Naive thymus-derived CD4-positive, alpha-beta T cell (primary cell): ENCODE measurements at regions not wholly inside any gene's neighbourhood (a gene's known extent, or its start where the extent isn't known, plus 50 kb on each side); places are given as distances from the start of the nearest gene placed in this dataset.

Experiments
- ATAC-seq: fragments of 150-1000 bp; cut with Tn5 transposase; 2 replicates; pipeline ENCODE4 v1.10.0; 2021; ENCODE audit warnings: mild to moderate bottlenecking, moderate library complexity
- CTCF ChIA-PET: fragments of 350-600 bp; sonication (Branson Sonifier 250); formaldehyde crosslinking; loops from one replicate; lab custom pipeline; 2021; ENCODE audit warnings: antibody characterized with exemption; lab: Charles Lee
- POLR2A ChIA-PET: fragments of 350-600 bp; sonication (Branson Sonifier 250); formaldehyde crosslinking; loops from one replicate; lab custom pipeline; 2021; ENCODE audit warnings: antibody characterized with exemption, inconsistent platforms; lab: Charles Lee
- DNase-seq, 9 donors: peaks; one replicate each; pipeline versions ENCODE4 v3.0.0 to v3.0.0-alpha.2; 2020 to 2022; ENCODE audit warnings: mixed read lengths in 1 of 9
- H3K27ac ChIP-seq: one replicate; pipeline ENCODE4 v1.7.0; 2013; ENCODE audit warnings: mild to moderate bottlenecking, low read depth, low read length, moderate library complexity
- H3K27me3 ChIP-seq, 2 donors: one replicate each; pipeline ENCODE4 v1.7.0; 2013; ENCODE audit warnings: low read length in 2 of 2, mild to moderate bottlenecking in 2 of 2, moderate library complexity in 2 of 2; ENCODE audit not compliant: control insufficient read depth in 2 of 2, insufficient read depth in 2 of 2
- H3K36me3 ChIP-seq, 3 experiments: 1 replicate in 2 of 3; 2 replicates in 1 of 3; pipeline ENCODE4 v1.7.0; 2013; ENCODE audit warnings: low read length in 3 of 3, mild to moderate bottlenecking in 3 of 3, moderate library complexity in 1 of 3; ENCODE audit not compliant: insufficient read depth in 3 of 3, control insufficient read depth in 2 of 3
- H3K4me1 ChIP-seq, 2 donors: one replicate each; pipeline ENCODE4 v1.7.0; 2013; ENCODE audit warnings: low read length in 2 of 2, mild to moderate bottlenecking in 2 of 2, moderate library complexity in 1 of 2; ENCODE audit not compliant: control insufficient read depth in 2 of 2, insufficient read depth in 2 of 2
- H3K4me3 ChIP-seq: 2 replicates; pipeline ENCODE4 v1.7.0; 2013; ENCODE audit warnings: mild to moderate bottlenecking, low read length
- H3K9me3 ChIP-seq, 3 experiments: 1 replicate in 2 of 3; 2 replicates in 1 of 3; pipeline ENCODE4 v1.7.0; 2013; ENCODE audit warnings: low read length in 3 of 3; ENCODE audit not compliant: control insufficient read depth in 2 of 3
- H3K27ac Mint-ChIP-seq, 9 donors: one replicate each; pipeline ENCODE4 v1.8.0; 2020 to 2022; ENCODE audit warnings: mixed read lengths in 9 of 9, mild to moderate bottlenecking in 8 of 9, moderate library complexity in 5 of 9, inconsistent platforms in 2 of 9
- H3K27me3 Mint-ChIP-seq, 5 donors: one replicate each; pipeline ENCODE4 v1.8.0; 2021 to 2022; ENCODE audit warnings: mixed read lengths in 5 of 5, mild to moderate bottlenecking in 1 of 5
- H3K36me3 Mint-ChIP-seq, 5 donors: one replicate each; pipeline ENCODE4 v1.8.0; 2020 to 2022; ENCODE audit warnings: mixed read lengths in 5 of 5, mild to moderate bottlenecking in 3 of 5, inconsistent platforms in 1 of 5
- H3K4me1 Mint-ChIP-seq, 7 donors: one replicate each; pipeline ENCODE4 v1.8.0; 2020 to 2022; ENCODE audit warnings: mixed read lengths in 7 of 7, mild to moderate bottlenecking in 3 of 7, inconsistent platforms in 1 of 7
- H3K4me3 Mint-ChIP-seq, 10 donors: one replicate each; pipeline ENCODE4 v1.8.0; 2020 to 2022; ENCODE audit warnings: mild to moderate bottlenecking in 10 of 10, mixed read lengths in 10 of 10, moderate library complexity in 6 of 10, inconsistent platforms in 2 of 10
- H3K9me3 Mint-ChIP-seq, 11 donors: one replicate each; pipeline ENCODE4 v1.8.0; 2020 to 2022; ENCODE audit warnings: mixed read lengths in 11 of 11, mild to moderate bottlenecking in 4 of 11, inconsistent platforms in 1 of 11, moderate library complexity in 1 of 11
- intact Hi-C, 2 donors: fragments of 100-400 bp; cut with micrococcal nuclease; formaldehyde crosslinking; loops; one replicate each; pipeline ENCODE4 v1.15.1; 2023

DNA sequence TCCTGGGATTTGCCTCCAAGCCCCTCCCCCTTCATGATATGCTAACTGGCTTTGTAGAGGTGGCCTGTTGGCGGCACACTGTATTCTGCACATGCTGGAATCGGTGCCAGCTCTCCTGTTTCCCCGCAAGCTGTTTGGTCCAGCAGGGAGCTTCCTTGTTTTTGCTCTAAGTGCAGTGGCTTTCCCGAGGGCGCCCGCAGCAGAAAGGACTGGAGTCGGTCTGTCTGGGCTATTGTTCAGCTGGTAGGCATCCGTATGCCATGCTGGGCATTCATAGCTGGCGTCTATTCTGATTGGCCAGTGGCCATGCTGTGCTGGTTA lies 88.9 kb upstream of the MED13L start:
- Mint-ChIP-seq H3K9me3 (no peaks in the 10 kb centered on the region), H3K36me3 (no peaks in the 10 kb centered on the region), H3K4me1 (peaks cover 0 to 11% (median 3%) of the 10 kb centered on the region in 7 donors), H3K27me3 (no peaks in the 10 kb centered on the region), H3K27ac (no peak overlapping the region), H3K4me3 (no peak overlapping the region)
- Histone ChIP-seq H3K4me1 (peaks cover 0 to 5% of the 10 kb centered on the region in 2 donors), H3K27me3 (no peaks in the 10 kb centered on the region), H3K27ac (no peak overlapping the region), H3K9me3 (no peaks in the 10 kb centered on the region), H3K36me3 (no peaks in the 10 kb centered on the region), H3K4me3 (no peak overlapping the region)
- ATAC-seq, result no peak
- intact Hi-C loops, result no loop called here
- no peak for DNase-seq
- ChIA-PET POLR2A (no interaction called here), CTCF (no interaction called here)

DNA sequence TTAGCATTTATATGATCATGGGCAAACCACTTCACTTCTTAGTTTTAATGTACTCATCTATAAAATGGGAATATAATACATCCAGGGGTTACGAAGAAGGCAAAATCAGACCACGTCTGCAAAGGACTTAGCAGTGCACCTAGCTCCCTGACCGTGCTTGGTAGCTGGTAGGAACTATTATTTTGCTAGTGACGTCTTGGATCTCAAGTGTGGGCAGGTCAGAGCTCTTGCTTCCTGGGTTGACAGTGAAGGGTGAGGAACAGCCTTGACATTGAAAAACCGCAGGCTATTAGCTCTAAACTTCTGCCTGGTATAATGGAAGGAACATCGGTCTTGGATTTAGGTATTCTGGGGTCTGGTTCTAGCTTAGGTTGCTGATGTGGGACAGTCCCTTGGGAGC lies 89.3 kb upstream of the MED13L start:
- ATAC-seq, result no peak
- Mint-ChIP-seq H3K4me3 (no peak overlapping the region), H3K36me3 (no peaks in the 10 kb centered on the region), H3K4me1 (peaks cover 0 to 8% (median under 1%) of the 10 kb centered on the region in 7 donors), H3K27ac (no peak overlapping the region), H3K9me3 (no peaks in the 10 kb centered on the region), H3K27me3 (no peaks in the 10 kb centered on the region)
- Histone ChIP-seq H3K4me1 (peaks cover 0 to under 1% of the 10 kb centered on the region in 2 donors), H3K36me3 (no peaks in the 10 kb centered on the region), H3K9me3 (no peaks in the 10 kb centered on the region), H3K4me3 (no peak overlapping the region), H3K27ac (no peak overlapping the region), H3K27me3 (no peaks in the 10 kb centered on the region)
- ChIA-PET POLR2A (no interaction called here), CTCF (no interaction called here)
- no peak for DNase-seq
- intact Hi-C loops, result no loop called here

DNA sequence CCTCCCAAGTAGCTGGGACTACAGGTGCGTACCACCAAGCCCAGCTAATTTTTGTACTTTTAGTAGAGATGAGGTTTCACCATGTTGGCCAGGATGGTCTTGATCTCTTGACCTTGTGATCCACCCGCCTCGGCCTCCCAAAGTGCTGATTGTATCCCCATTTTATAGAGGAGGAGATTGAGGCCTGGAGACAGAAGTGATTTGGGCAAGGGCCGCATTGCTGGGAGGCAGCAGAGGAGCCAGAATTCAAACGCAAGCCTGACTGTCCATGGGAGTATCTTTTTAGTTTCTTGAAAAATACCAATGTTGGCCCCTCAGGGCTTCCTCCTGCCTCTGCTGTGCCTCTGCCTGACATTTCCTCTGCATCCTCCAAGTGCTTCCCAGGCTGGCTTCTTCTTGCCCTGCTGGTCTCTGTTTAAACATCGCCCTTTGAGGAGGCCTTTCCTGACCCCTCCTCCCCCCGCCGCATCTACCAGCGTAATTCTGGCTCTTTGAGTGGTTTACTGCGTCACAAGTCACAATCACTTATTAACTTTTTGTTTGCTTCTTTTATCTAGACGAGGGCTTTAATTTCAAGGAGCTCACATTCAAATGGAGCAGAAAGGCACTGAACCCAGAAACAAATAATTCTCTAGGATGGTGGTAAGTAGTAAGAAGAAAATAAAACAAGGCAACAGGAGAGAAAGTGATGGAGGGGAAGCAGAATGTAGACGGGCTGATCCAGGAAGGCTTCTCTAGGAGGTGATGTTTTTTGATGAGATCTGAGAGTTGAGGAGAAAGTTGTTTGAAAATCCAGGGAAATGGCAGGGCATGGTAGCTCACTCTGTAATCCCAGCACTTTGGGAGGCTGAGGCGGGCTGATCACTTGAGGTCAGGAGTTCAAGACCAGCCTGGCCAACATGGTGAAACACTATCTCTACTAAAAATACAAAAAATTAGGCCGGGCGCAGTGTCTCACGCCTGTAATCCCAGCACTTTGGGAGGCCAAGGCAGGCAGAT lies 91.0 kb upstream of the MED13L start:
- ChIA-PET CTCF (interaction anchor here (0.6 kb wide), 1 partner anchor 124 kb away, joined by 3 read pairs; no protein-coding TSS in a partner anchor), POLR2A (no interaction called here)
- Histone ChIP-seq H3K4me3 (no peak overlapping the region), H3K27me3 (no peaks in the 10 kb centered on the region), H3K27ac (no peak overlapping the region), H3K9me3 (no peaks in the 10 kb centered on the region), H3K36me3 (no peaks in the 10 kb centered on the region), H3K4me1 (no peaks in the 10 kb centered on the region)
- no peak for DNase-seq
- no peaks in the 10 kb centered on the region for H3K36me3 Mint-ChIP-seq
- no peak for ATAC-seq
- no peak overlapping the region for H3K4me3 Mint-ChIP-seq
- intact Hi-C loops, result no loop called here
- no peak overlapping the region for H3K27ac Mint-ChIP-seq
- H3K4me1 Mint-ChIP-seq, result peaks cover 0 to 8% (median 0%) of the 10 kb centered on the region in 7 donors
- H3K9me3 Mint-ChIP-seq, result no peaks in the 10 kb centered on the region
- no peaks in the 10 kb centered on the region for H3K27me3 Mint-ChIP-seq

DNA sequence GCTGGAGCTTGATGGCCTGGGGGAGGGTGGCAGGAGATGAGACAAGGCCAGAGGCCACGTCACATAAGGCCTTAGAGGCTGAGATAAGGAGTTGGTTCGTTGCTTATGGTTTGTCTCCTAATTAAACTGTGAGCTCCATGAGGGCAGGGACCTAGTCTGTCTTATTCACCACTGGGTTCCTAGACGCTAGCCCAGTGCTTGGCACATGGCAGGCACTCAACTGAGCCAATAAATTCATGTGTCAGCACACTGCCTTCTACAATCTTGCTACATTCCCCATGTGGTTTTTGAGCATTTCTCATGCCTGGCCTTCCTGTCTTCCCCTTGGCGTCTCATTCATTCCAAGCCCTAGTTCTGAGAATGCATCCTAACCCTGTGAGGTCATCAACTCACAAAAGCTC lies 92.5 kb upstream of the MED13L start:
- Mint-ChIP-seq H3K4me1 (peaks cover 0 to 3% (median 0%) of the 10 kb centered on the region in 7 donors), H3K4me3 (no peak overlapping the region), H3K36me3 (no peaks in the 10 kb centered on the region), H3K27ac (no peak overlapping the region), H3K9me3 (peaks cover 0 to 3% (median 0%) of the 10 kb centered on the region in 11 donors), H3K27me3 (no peaks in the 10 kb centered on the region)
- no peaks in the 10 kb centered on the region for H3K36me3 ChIP-seq
- intact Hi-C loops, result no loop called here
- ATAC-seq (no peak), DNase-seq (no peak)
- H3K27ac ChIP-seq, result no peak overlapping the region
- ChIA-PET POLR2A (no interaction called here), CTCF (no interaction called here)
- no peak overlapping the region for H3K4me3 ChIP-seq
- no peaks in the 10 kb centered on the region for H3K9me3 ChIP-seq
- H3K4me1 ChIP-seq, result no peaks in the 10 kb centered on the region
- H3K27me3 ChIP-seq, result no peaks in the 10 kb centered on the region

DNA sequence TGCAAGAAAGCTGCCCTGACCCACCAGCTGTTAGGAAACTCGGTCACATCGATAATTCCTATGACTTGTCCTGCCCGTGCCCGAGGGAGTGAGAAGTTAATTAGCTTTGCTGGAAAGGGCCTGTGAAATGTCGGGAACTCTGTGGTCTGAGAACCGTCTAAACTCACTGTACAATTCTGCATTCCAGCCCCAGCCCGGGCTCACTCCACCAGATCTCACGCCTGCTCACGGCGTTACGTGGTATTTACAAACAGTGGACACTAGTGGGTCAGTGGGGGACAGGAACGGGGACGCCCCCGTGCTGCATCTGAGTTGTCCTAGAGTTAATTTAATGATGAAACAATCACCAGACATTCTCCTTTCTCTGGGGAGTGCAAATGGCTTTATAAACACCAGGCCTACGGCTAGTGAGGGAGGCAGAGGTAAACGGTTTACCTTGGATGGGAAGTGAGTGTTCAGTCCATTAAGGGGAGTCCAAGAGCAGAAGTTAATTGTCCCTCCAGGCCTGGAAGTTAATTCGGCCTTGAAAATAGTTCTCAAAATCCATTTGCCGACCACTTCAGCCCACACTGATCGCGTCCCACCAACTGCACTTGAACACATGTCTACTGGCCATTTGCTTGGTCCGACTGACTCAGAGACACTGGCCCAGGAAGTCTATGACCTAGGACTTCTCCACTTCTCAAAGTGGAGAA lies 93.5 kb upstream of the MED13L start:
- ChIA-PET POLR2A (no interaction called here), CTCF (no interaction called here)
- no peaks in the 10 kb centered on the region for H3K9me3 ChIP-seq
- no peak for ATAC-seq
- no peaks in the 10 kb centered on the region for H3K4me1 ChIP-seq
- Mint-ChIP-seq H3K27me3 (no peaks in the 10 kb centered on the region), H3K9me3 (peaks cover 0 to 13% (median 0%) of the 10 kb centered on the region in 11 donors), H3K27ac (no peak overlapping the region), H3K36me3 (peaks cover 0 to 3% (median 0%) of the 10 kb centered on the region in 5 donors), H3K4me3 (no peak overlapping the region), H3K4me1 (no peaks in the 10 kb centered on the region)
- DNase-seq, result no peak
- H3K36me3 ChIP-seq, result no peaks in the 10 kb centered on the region
- no peaks in the 10 kb centered on the region for H3K27me3 ChIP-seq
- H3K4me3 ChIP-seq, result no peak overlapping the region
- intact Hi-C loops, result no loop called here
- H3K27ac ChIP-seq, result no peak overlapping the region

DNA sequence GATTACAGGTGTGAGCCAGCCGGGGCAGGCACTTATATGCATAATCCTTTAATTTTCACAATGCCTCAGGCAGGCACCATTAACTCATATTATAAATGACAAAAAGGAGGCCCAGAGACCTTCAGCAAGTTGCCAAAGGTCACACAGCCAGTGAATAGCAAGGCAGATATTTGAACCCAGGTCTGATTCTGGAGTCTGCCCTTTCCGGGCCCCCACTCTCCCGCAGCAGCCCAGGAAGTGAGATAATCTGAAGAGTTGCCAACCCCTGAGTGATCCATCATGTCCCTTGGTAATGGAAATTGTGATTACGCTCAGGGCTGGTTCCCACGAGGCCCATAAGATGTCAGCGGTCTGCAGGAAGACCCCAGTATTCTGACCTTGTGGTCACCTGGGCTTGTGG lies 95.3 kb upstream of the MED13L start:
- ChIA-PET CTCF (no interaction called here), POLR2A (no interaction called here)
- H3K9me3 Mint-ChIP-seq, result peaks cover 0 to 13% (median 0%) of the 10 kb centered on the region in 11 donors

More for the DNA sequence above, 95.3 kb upstream of the MED13L start:
- Mint-ChIP-seq H3K4me3 (no peak overlapping the region), H3K4me1 (peaks cover 0 to 2% (median 0%) of the 10 kb centered on the region in 7 donors), H3K36me3 (peaks cover 0 to 3% (median 0%) of the 10 kb centered on the region in 5 donors), H3K27me3 (no peaks in the 10 kb centered on the region), H3K27ac (no peak overlapping the region)
- intact Hi-C loops, result no loop called here
- Histone ChIP-seq H3K4me3 (no peak overlapping the region), H3K27me3 (no peaks in the 10 kb centered on the region), H3K36me3 (no peaks in the 10 kb centered on the region), H3K27ac (no peak overlapping the region), H3K9me3 (no peaks in the 10 kb centered on the region), H3K4me1 (no peaks in the 10 kb centered on the region)
- ATAC-seq (no peak), DNase-seq (no peak)
